ENCODE measurements at regions not wholly inside any gene's neighbourhood (a gene's known extent, or its start where the extent isn't known, plus 50 kb on each side); places are given as distances from the start of the nearest gene placed in this dataset.
"Not testable (repeated sequence)": the region's sequence is repeated elsewhere in the genome, so short reads cannot be mapped to it uniquely, and the experiment has no call there.

DNA sequence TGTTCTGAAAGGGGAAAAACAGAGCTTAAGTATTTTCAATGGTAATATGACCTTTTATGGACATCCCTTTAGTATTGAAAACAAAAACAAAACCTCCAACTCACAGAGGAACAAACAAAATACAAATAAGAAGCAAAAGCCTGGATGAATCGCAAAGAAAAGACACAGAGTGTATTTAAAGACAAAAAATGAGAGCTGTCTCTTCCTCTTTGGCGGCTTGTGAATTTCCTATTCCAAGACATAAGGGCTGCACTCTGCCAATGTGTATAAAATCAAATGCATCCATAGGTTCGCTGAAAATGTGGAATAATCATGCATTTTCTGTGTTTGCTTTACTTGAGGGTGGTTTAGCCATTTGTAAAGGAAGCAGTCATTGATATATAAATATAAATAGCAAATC lies 739.3 kb upstream of the ZNF608 start:
- Histone ChIP-seq H3K4me1 (ENCODE audit: control insufficient read depth in 3 of 3, insufficient read depth in 3 of 3, low read length in 3 of 3) (peaks cover 0 to 20% (median 15%) of the 10 kb centered on the region in 3 donors), H3K36me3 (ENCODE audit: control insufficient read depth in 3 of 3, insufficient read depth in 3 of 3, low read length in 3 of 3) (no peaks in the 10 kb centered on the region), H3K9ac (ENCODE audit: low read depth in 1 of 3, low read length in 3 of 3) (no peak overlapping the region), H3K9me3 (ENCODE audit: control insufficient read depth in 3 of 3, low read length in 3 of 3) (no peaks in the 10 kb centered on the region), H3K4me3 (ENCODE audit: low read length in 3 of 3) (no peak overlapping the region), H3K27ac (ENCODE audit: low read depth, low read length) (peak overlapping the region; percentile 66), H3K27me3 (ENCODE audit: control insufficient read depth in 3 of 3, insufficient read depth in 3 of 3, low read length in 3 of 3) (no peaks in the 10 kb centered on the region)

DNA sequence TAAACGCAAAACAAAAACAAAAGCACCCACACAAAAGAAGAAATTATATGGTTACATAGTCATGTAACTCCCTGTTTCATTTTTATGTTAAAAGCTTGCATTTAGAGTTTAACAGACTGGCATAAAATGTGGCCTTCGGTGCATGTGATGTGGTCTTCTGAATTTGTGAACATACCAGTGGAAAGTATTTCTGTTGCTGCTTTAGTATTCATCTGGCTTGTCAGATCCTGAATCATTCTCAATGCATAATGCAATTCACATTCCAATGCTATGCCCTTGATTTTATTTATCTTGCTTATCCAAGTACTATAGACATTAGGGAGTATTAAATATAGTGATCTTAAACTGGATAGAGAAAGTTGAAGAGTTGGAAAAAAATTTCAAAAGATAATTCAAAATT lies 740.2 kb upstream of the ZNF608 start:
- Histone ChIP-seq H3K9ac (ENCODE audit: low read depth in 1 of 3, low read length in 3 of 3) (no peak overlapping the region), H3K4me1 (ENCODE audit: control insufficient read depth in 3 of 3, insufficient read depth in 3 of 3, low read length in 3 of 3) (peaks cover 0 to 20% (median 15%) of the 10 kb centered on the region in 3 donors), H3K27ac (ENCODE audit: low read depth, low read length) (no peak overlapping the region), H3K9me3 (ENCODE audit: control insufficient read depth in 3 of 3, low read length in 3 of 3) (no peaks in the 10 kb centered on the region), H3K36me3 (ENCODE audit: control insufficient read depth in 3 of 3, insufficient read depth in 3 of 3, low read length in 3 of 3) (no peaks in the 10 kb centered on the region), H3K27me3 (ENCODE audit: control insufficient read depth in 3 of 3, insufficient read depth in 3 of 3, low read length in 3 of 3) (no peaks in the 10 kb centered on the region), H3K4me3 (ENCODE audit: low read length in 3 of 3) (no peak overlapping the region)

DNA sequence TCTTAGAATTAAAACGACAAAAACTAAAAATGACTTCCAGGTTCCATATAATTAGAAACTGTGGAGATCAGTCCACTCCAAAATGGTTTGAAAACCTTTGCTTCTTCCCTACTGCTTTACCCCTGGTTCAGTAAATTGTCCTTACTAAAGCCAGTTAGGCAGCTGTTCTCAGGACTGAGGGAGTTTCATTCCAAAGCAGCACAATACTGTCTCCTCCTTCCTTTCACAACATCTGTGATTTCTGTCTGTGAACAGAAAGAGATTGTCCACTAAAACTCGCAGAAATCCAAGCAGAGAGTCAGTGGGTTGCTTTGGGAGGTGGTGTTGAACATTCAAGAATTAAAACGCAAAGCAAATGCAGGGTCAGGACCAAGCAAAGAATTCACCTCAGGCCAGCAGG lies 740.8 kb upstream of the ZNF608 start:
- Histone ChIP-seq H3K9me3 (ENCODE audit: control insufficient read depth in 3 of 3, low read length in 3 of 3) (no peaks in the 10 kb centered on the region), H3K4me3 (ENCODE audit: low read length in 3 of 3) (no peak overlapping the region), H3K36me3 (ENCODE audit: control insufficient read depth in 3 of 3, insufficient read depth in 3 of 3, low read length in 3 of 3) (no peaks in the 10 kb centered on the region), H3K27me3 (ENCODE audit: control insufficient read depth in 3 of 3, insufficient read depth in 3 of 3, low read length in 3 of 3) (no peaks in the 10 kb centered on the region), H3K27ac (ENCODE audit: low read depth, low read length) (no peak overlapping the region), H3K9ac (ENCODE audit: low read depth in 1 of 3, low read length in 3 of 3) (no peak overlapping the region), H3K4me1 (ENCODE audit: control insufficient read depth in 3 of 3, insufficient read depth in 3 of 3, low read length in 3 of 3) (peaks cover 0 to 20% (median 15%) of the 10 kb centered on the region in 3 donors)

DNA sequence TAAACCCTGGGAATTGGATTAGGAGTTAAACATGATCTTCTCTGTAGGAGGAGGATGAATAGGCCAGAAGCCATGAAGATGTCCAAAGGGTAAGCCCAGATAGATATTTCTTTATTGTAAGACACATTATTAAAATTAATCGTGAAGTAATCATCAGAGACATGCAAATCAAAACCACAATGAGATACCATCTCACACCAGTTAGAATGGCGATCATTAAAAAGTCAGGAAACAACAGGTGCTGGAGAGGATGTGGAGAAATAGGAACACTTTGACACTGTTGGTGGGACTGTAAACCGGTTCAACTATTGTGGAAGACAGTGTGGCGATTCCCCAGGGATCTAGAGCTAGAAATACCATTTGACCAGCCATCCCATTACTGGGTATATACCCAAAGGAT lies 741.2 kb upstream of the ZNF608 start:
- peaks cover 0 to 20% (median 15%) of the 10 kb centered on the region in 3 donors for H3K4me1 ChIP-seq (ENCODE audit: control insufficient read depth in 3 of 3, insufficient read depth in 3 of 3, low read length in 3 of 3)
- H3K9ac ChIP-seq (ENCODE audit: low read depth in 1 of 3, low read length in 3 of 3); H3K27me3 ChIP-seq (ENCODE audit: control insufficient read depth in 3 of 3, insufficient read depth in 3 of 3, low read length in 3 of 3); H3K27ac ChIP-seq (ENCODE audit: low read depth, low read length); H3K36me3 ChIP-seq (ENCODE audit: control insufficient read depth in 3 of 3, insufficient read depth in 3 of 3, low read length in 3 of 3); H3K9me3 ChIP-seq (ENCODE audit: control insufficient read depth in 3 of 3, low read length in 3 of 3); H3K4me3 ChIP-seq (ENCODE audit: low read length in 3 of 3): not testable (repeated sequence)

GRCh38 chr5:125489146-125489545 lies 742.7 kb upstream of the ZNF608 start:
- Histone ChIP-seq H3K27ac (ENCODE audit: low read depth, low read length) (no peak overlapping the region), H3K36me3 (ENCODE audit: control insufficient read depth in 3 of 3, insufficient read depth in 3 of 3, low read length in 3 of 3) (no peaks in the 10 kb centered on the region), H3K27me3 (ENCODE audit: control insufficient read depth in 3 of 3, insufficient read depth in 3 of 3, low read length in 3 of 3) (no peaks in the 10 kb centered on the region), H3K4me1 (ENCODE audit: control insufficient read depth in 3 of 3, insufficient read depth in 3 of 3, low read length in 3 of 3) (peaks cover 0 to 18% (median 13%) of the 10 kb centered on the region in 3 donors), H3K9ac (ENCODE audit: low read depth in 1 of 3, low read length in 3 of 3) (no peak overlapping the region), H3K9me3 (ENCODE audit: control insufficient read depth in 3 of 3, low read length in 3 of 3) (no peaks in the 10 kb centered on the region), H3K4me3 (ENCODE audit: low read length in 3 of 3) (no peak overlapping the region)

GRCh38 chr5:125491986-125492492 lies 745.6 kb upstream of the ZNF608 start:
- H3K9ac ChIP-seq (ENCODE audit: low read depth in 1 of 3, low read length in 3 of 3), result no peak overlapping the region
- no peaks in the 10 kb centered on the region for H3K36me3 ChIP-seq (ENCODE audit: control insufficient read depth in 3 of 3, insufficient read depth in 3 of 3, low read length in 3 of 3)
- H3K4me3 ChIP-seq (ENCODE audit: low read length in 3 of 3), result no peak overlapping the region
- no peak overlapping the region for H3K27ac ChIP-seq (ENCODE audit: low read depth, low read length)
- no peaks in the 10 kb centered on the region for H3K27me3 ChIP-seq (ENCODE audit: control insufficient read depth in 3 of 3, insufficient read depth in 3 of 3, low read length in 3 of 3)
- H3K9me3 ChIP-seq (ENCODE audit: control insufficient read depth in 3 of 3, low read length in 3 of 3), result no peaks in the 10 kb centered on the region
- H3K4me1 ChIP-seq (ENCODE audit: control insufficient read depth in 3 of 3, insufficient read depth in 3 of 3, low read length in 3 of 3), result no peaks in the 10 kb centered on the region

DNA sequence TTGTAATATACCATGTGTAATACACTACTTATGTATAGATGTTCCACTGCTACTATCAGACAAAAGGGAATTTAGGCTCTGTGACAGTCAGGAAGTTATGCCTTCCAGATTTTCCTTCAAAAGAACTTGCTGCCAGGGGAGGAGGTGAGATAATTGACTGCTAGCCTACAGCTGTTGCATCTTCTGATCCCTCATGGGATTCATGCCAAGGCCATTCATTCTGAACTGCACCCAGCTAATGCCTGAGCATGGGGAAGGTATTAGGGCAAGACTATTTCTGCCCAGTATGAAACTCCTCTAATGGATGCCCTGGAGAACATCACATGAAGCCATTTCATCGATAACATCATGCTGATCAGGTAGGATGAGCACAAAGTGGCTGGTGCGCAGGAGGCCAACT lies 746.5 kb upstream of the ZNF608 start:
- no peak overlapping the region for H3K4me3 ChIP-seq (ENCODE audit: low read length in 3 of 3)
- no peaks in the 10 kb centered on the region for H3K4me1 ChIP-seq (ENCODE audit: control insufficient read depth in 3 of 3, insufficient read depth in 3 of 3, low read length in 3 of 3)
- H3K9me3 ChIP-seq (ENCODE audit: control insufficient read depth in 3 of 3, low read length in 3 of 3), result no peaks in the 10 kb centered on the region
- no peak overlapping the region for H3K27ac ChIP-seq (ENCODE audit: low read depth, low read length)
- no peaks in the 10 kb centered on the region for H3K27me3 ChIP-seq (ENCODE audit: control insufficient read depth in 3 of 3, insufficient read depth in 3 of 3, low read length in 3 of 3)
- H3K36me3 ChIP-seq (ENCODE audit: control insufficient read depth in 3 of 3, insufficient read depth in 3 of 3, low read length in 3 of 3), result no peaks in the 10 kb centered on the region
- H3K9ac ChIP-seq (ENCODE audit: low read depth in 1 of 3, low read length in 3 of 3), result no peak overlapping the region

GRCh38 chr5:125496393-125496792 lies 750.0 kb upstream of the ZNF608 start:
- Histone ChIP-seq H3K9me3 (ENCODE audit: control insufficient read depth in 3 of 3, low read length in 3 of 3) (no peaks in the 10 kb centered on the region), H3K9ac (ENCODE audit: low read depth in 1 of 3, low read length in 3 of 3) (no peak overlapping the region), H3K36me3 (ENCODE audit: control insufficient read depth in 3 of 3, insufficient read depth in 3 of 3, low read length in 3 of 3) (no peaks in the 10 kb centered on the region), H3K27ac (ENCODE audit: low read depth, low read length) (no peak overlapping the region), H3K27me3 (ENCODE audit: control insufficient read depth in 3 of 3, insufficient read depth in 3 of 3, low read length in 3 of 3) (no peaks in the 10 kb centered on the region), H3K4me1 (ENCODE audit: control insufficient read depth in 3 of 3, insufficient read depth in 3 of 3, low read length in 3 of 3) (no peaks in the 10 kb centered on the region), H3K4me3 (ENCODE audit: low read length in 3 of 3) (no peak overlapping the region)

- H3K36me3 ChIP-seq (ENCODE audit: control insufficient read depth in 3 of 3, insufficient read depth in 3 of 3, low read length in 3 of 3), result no peaks in the 10 kb centered on the region
- no peaks in the 10 kb centered on the region for H3K4me1 ChIP-seq (ENCODE audit: control insufficient read depth in 3 of 3, insufficient read depth in 3 of 3, low read length in 3 of 3)
Measured at GRCh38 chr5:125497651-125498050, 751.2 kb upstream of the ZNF608 start.

DNA sequence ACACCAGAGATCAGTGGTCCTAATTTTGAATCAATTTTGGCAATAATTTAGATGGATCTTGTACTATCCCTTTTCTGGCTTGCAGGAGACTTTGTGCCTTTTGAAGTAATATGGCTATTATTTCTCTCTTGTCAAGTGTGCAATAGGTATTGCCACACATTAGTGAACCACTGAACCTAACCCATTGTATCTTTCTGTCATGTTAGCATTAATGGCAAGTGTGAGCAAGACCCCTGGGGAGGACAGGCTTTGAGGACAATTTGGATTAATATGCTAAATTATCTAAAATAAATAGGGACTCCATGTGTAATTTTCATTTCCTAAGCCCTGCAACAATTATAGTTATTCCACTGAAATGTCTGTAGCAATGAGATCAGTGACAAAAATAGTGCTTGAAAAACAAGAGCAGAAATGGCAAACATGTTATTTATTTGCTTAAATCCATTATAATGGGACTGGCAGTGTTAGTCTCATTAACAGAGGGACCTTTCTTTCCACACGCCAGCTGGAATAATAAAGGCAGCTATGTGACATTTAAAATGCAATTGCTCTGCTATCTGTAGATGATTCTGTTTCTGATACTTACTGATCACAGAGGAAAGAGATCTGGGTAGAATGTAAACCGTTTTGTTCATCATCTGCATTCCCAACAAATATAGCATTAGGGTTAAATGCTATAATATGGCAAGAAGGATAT lies 753.3 kb upstream of the ZNF608 start:
- no peaks in the 10 kb centered on the region for H3K27me3 ChIP-seq (ENCODE audit: control insufficient read depth in 3 of 3, insufficient read depth in 3 of 3, low read length in 3 of 3)
- no peaks in the 10 kb centered on the region for H3K9me3 ChIP-seq (ENCODE audit: control insufficient read depth in 3 of 3, low read length in 3 of 3)
- no peak overlapping the region for H3K4me3 ChIP-seq (ENCODE audit: low read length in 3 of 3)
- no peaks in the 10 kb centered on the region for H3K4me1 ChIP-seq (ENCODE audit: control insufficient read depth in 3 of 3, insufficient read depth in 3 of 3, low read length in 3 of 3)
- no peak overlapping the region for H3K9ac ChIP-seq (ENCODE audit: low read depth in 1 of 3, low read length in 3 of 3)
- H3K36me3 ChIP-seq (ENCODE audit: control insufficient read depth in 3 of 3, insufficient read depth in 3 of 3, low read length in 3 of 3), result no peaks in the 10 kb centered on the region
- no peak overlapping the region for H3K27ac ChIP-seq (ENCODE audit: low read depth, low read length)

More at GRCh38 chr5:125497651-125498050, 751.2 kb upstream of the ZNF608 start:
- Histone ChIP-seq H3K4me3 (ENCODE audit: low read length in 3 of 3) (no peak overlapping the region), H3K9ac (ENCODE audit: low read depth in 1 of 3, low read length in 3 of 3) (no peak overlapping the region), H3K9me3 (ENCODE audit: control insufficient read depth in 3 of 3, low read length in 3 of 3) (no peaks in the 10 kb centered on the region), H3K27me3 (ENCODE audit: control insufficient read depth in 3 of 3, insufficient read depth in 3 of 3, low read length in 3 of 3) (no peaks in the 10 kb centered on the region), H3K27ac (ENCODE audit: low read depth, low read length) (no peak overlapping the region)
